Heart left ventricle (tissue), 13 donors: ENCODE measurements at regions not wholly inside any gene's neighbourhood (a gene's known extent, or its start where the extent isn't known, plus 50 kb on each side); places are given as distances from the start of the nearest gene placed in this dataset.

Experiments
- CTCF ChIP-seq, 12 donors: fragments of 200-600 bp; sonication (generic) in 4 of 12; IDR thresholded peaks; one replicate each; pipeline versions ENCODE4 v1.5.0 to v1.8.0; 2018 to 2022; ENCODE audit warnings: antibody characterized with exemption in 12 of 12, mild to moderate bottlenecking in 5 of 12
- POLR2A ChIP-seq, 2 donors: fragments of 450-650 bp; IDR thresholded peaks; one replicate each; pipeline ENCODE4 v1.6.1; 2017; ENCODE audit warnings: antibody characterized with exemption in 2 of 2, mild to moderate bottlenecking in 2 of 2, moderate library complexity in 2 of 2
- donor health status: ischemic (EF 13 %, LVEDD 7.1; RV severe dilation, severe dysfunction).
- donor health status: DM: no; HTN: yes; CAD: no.
- donor health status: DM: no; HTN: no; CAD: no.
- donor health status: ischemic (EF 25% LVEDD 6.9; RV normal size, moderate dysfunction).
- donor health status: ischemic (EF 25% LVEDD 5.7; RV mildly dilated, moderate dysfunction).
- donor health status: ischemic (EF 35%, LVEDD 5.7; RV mildly dilated, moderate dysfunction).
- donor health status: nonischemic (EF 11% LVEDD 7.7; RV severe dilation, severe dysfunction).
- donor health status: DM: yes; HTN: yes; CAD: no.
- donor health status: PGD.
- donor health status: ischemic (EF 29% LVEDD 5.4; RV normal size, mild dysfunction).
- donor health status: nonischemic (EF 23%, LVEDD 6.1; RV moderate dilation, normal function).

- TF ChIP-seq CTCF (IDR thresholded peaks at IDR 0.05): no peak
- TF ChIP-seq POLR2A (IDR thresholded peaks at IDR 0.05): no peak
Measured at GRCh38 chr4:134591326-134591725, 389.7 kb upstream of the PABPC4L start.
